ENCODE measurements at regions not wholly inside any gene's neighbourhood (a gene's known extent, or its start where the extent isn't known, plus 50 kb on each side); places are given as distances from the start of the nearest gene placed in this dataset.

DNA sequence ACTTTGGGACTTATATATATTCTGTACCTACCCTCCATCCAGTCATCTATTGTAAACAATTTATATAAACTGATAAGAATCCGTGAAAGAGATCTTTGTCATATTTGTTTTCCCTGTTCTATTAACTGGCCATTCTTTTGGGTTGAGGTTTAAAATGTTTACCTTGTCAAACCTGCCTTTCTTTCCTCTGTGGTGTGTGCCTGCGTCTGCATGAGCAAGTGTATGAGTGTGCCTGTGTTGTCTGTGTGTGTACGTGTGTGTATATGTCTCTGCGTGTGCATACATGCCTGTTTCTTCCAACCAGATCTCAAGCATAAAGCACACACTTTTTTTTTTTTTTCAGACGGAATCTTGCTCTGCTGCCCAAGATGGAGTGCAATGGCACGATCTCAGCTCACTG is 201.5 kb downstream of the C16orf95 start:
- no peak for TF ChIP-seq EZH2 (IDR thresholded peaks at IDR 0.05; ENCODE audit: insufficient read depth, poor library complexity, severe bottlenecking)
- TF ChIP-seq EZH2phosphoT487 (IDR thresholded peaks at IDR 0.05; ENCODE audit: insufficient read depth, low read depth): no peak

Measured in GM23248 (cell line).